Left lung (tissue), 4 donors: ENCODE measurements at regions not wholly inside any gene's neighbourhood (a gene's known extent, or its start where the extent isn't known, plus 50 kb on each side); places are given as distances from the start of the nearest gene placed in this dataset.
A peak's percentile ranks its signal among the peaks of the same experiment; 100 is the strongest.
"Not testable (repeated sequence)": the region's sequence is repeated elsewhere in the genome, so short reads cannot be mapped to it uniquely, and the experiment has no call there.

Experiments used
- ATAC-seq: fragments of 200-7000 bp; cut with Tn5 transposase; one replicate; pipeline ENCODE4 v1.9.1; 2020; ENCODE audit warnings: moderate library complexity
- DNase-seq, 4 donors: peaks; one replicate each; pipeline ENCODE4 v3.0.0-alpha.2; 2013 to 2020
- H3K27ac ChIP-seq, 2 donors: fragments of 200-600 bp; sonication (generic) in 1 of 2; one replicate each; pipeline versions ENCODE4 v1.5.0 to v1.8.0; 2020 to 2021
- H3K27me3 ChIP-seq, 2 donors: fragments of 200-600 bp; sonication (generic) in 1 of 2; one replicate each; pipeline versions ENCODE4 v1.5.0 to v1.8.0; 2020 to 2021
- H3K36me3 ChIP-seq, 2 donors: fragments of 200-600 bp; sonication (generic) in 1 of 2; one replicate each; pipeline versions ENCODE4 v1.5.0 to v1.8.0; 2020 to 2021
- H3K4me1 ChIP-seq, 2 donors: fragments of 200-600 bp; one replicate each; pipeline ENCODE4 v1.8.0; 2021
- H3K4me3 ChIP-seq, 2 donors: fragments of 200-600 bp; sonication (generic) in 1 of 2; one replicate each; pipeline versions ENCODE4 v1.5.0 to v1.8.0; 2020 to 2021; ENCODE audit warnings: mild to moderate bottlenecking in 1 of 2
- H3K9me3 ChIP-seq, 2 donors: fragments of 200-600 bp; sonication (generic) in 1 of 2; one replicate each; pipeline versions ENCODE4 v1.5.0 to v1.8.0; 2020 to 2021
- CTCF ChIP-seq, 2 donors: fragments of 200-600 bp; sonication (generic) in 1 of 2; IDR thresholded peaks; one replicate each; pipeline versions ENCODE4 v1.5.0 to v1.8.0; 2021; ENCODE audit warnings: antibody characterized with exemption in 2 of 2
- intact Hi-C, 2 donors: fragments of 100-400 bp; cut with DNase I; formaldehyde crosslinking; loops; one replicate each; pipeline versions ENCODE4 v1.11.2 to v1.14.2; 2022
- donor health status: DM: no; HTN: yes; CAD: no.
- donor health status: DM: no; HTN: no; CAD: no.

GRCh38 chrX:4572691-4573090, 859.2 kb upstream of the PRKX start:
- H3K27ac ChIP-seq = no peak overlapping the region
- no peaks in the 10 kb centered on the region for H3K36me3 ChIP-seq
- intact Hi-C loops = no loop called here
- no peaks in the 10 kb centered on the region for H3K4me1 ChIP-seq
- H3K27me3 ChIP-seq = no peaks in the 10 kb centered on the region
- no peak overlapping the region for H3K4me3 ChIP-seq
- no peaks in the 10 kb centered on the region for H3K9me3 ChIP-seq
- DNase-seq (no peak), ATAC-seq (no peak)
- TF ChIP-seq CTCF (IDR thresholded peaks at IDR 0.05) = no peak

- Histone ChIP-seq H3K4me1 (no peaks in the 10 kb centered on the region), H3K27me3 (no peaks in the 10 kb centered on the region), H3K27ac (no peak overlapping the region), H3K36me3 (no peaks in the 10 kb centered on the region), H3K9me3 (no peaks in the 10 kb centered on the region), H3K4me3 (no peak overlapping the region)
- ATAC-seq (no peak), DNase-seq (no peak)
- no peak for TF ChIP-seq CTCF (IDR thresholded peaks at IDR 0.05)
- intact Hi-C loops = no loop called here
These were observed 856.7 kb upstream of the PRKX start for GRCh38 chrX:4570151-4570550.

- H3K9me3 ChIP-seq = no peaks in the 10 kb centered on the region
- ATAC-seq = no peak
These were observed 846.7 kb upstream of the PRKX start for GRCh38 chrX:4560192-4560591.

GRCh38 chrX:4550018-4550417, 836.6 kb upstream of the PRKX start:
- TF ChIP-seq CTCF (IDR thresholded peaks at IDR 0.05) = no peak
- H3K27ac ChIP-seq = no peak overlapping the region
- ATAC-seq (no peak), DNase-seq (no peak)
- H3K36me3 ChIP-seq = no peaks in the 10 kb centered on the region
- no peaks in the 10 kb centered on the region for H3K4me1 ChIP-seq
- intact Hi-C loops = no loop called here
- no peaks in the 10 kb centered on the region for H3K9me3 ChIP-seq
- H3K27me3 ChIP-seq = no peaks in the 10 kb centered on the region
- no peak overlapping the region for H3K4me3 ChIP-seq

More at GRCh38 chrX:4560192-4560591, 846.7 kb upstream of the PRKX start:
- Histone ChIP-seq H3K36me3 (no peaks in the 10 kb centered on the region), H3K27ac (no peak overlapping the region), H3K27me3 (no peaks in the 10 kb centered on the region), H3K4me1 (no peaks in the 10 kb centered on the region), H3K4me3 (no peak overlapping the region)
- TF ChIP-seq CTCF (IDR thresholded peaks at IDR 0.05) = no peak
- intact Hi-C loops = no loop called here
- DNase-seq = no peak

- no peak overlapping the region for H3K4me3 ChIP-seq
- H3K36me3 ChIP-seq = no peaks in the 10 kb centered on the region
- DNase-seq = peak in 2 of 4 donors; percentile 22 to 34
- peak; percentile 60 for ATAC-seq
- no peaks in the 10 kb centered on the region for H3K9me3 ChIP-seq
- H3K27ac ChIP-seq = no peak overlapping the region
- intact Hi-C loops = no loop called here
- no peaks in the 10 kb centered on the region for H3K4me1 ChIP-seq
- TF ChIP-seq CTCF (IDR thresholded peaks at IDR 0.05) = peak; percentile 75 to 89
- H3K27me3 ChIP-seq = no peaks in the 10 kb centered on the region
These were observed 833.9 kb upstream of the PRKX start for GRCh38 chrX:4547213-4547836.

GRCh38 chrX:4546178-4546577, 832.7 kb upstream of the PRKX start:
- intact Hi-C loops, H3K9me3 ChIP-seq, DNase-seq, H3K4me1 ChIP-seq, ATAC-seq, H3K36me3 ChIP-seq, H3K27ac ChIP-seq, H3K27me3 ChIP-seq, H3K4me3 ChIP-seq: not testable (repeated sequence)
